GM21619 (cell line): ENCODE measurements at regions not wholly inside any gene's neighbourhood (a gene's known extent, or its start where the extent isn't known, plus 50 kb on each side); places are given as distances from the start of the nearest gene placed in this dataset.

Experiments
- ATAC-seq: cut with Tn5 transposase; IDR thresholded peaks from one replicate; pipeline ENCODE4 v1.9.1; 2021; ENCODE audit not compliant: unreplicated experiment

GRCh38 chr13:39159846-39160370 lies 121.7 kb downstream of the NHLRC3 start:
- ATAC-seq, result no peak

GRCh38 chr13:39167018-39167417 lies 128.8 kb downstream of the NHLRC3 start:
- no peak for ATAC-seq

GRCh38 chr13:39170711-39171110 lies 132.5 kb downstream of the NHLRC3 start:
- ATAC-seq, result no peak

- ATAC-seq, result no peak
Observed at GRCh38 chr13:39185326-39185725, 147.1 kb downstream of the NHLRC3 start.

- no peak for ATAC-seq
Observed at GRCh38 chr13:39186205-39186875, 148.1 kb downstream of the NHLRC3 start.

- no peak for ATAC-seq
Observed at GRCh38 chr13:39189778-39190177, 151.5 kb downstream of the NHLRC3 start.

- peak; percentile 86 for ATAC-seq
Observed at GRCh38 chr13:39196965-39197646, 158.8 kb downstream of the NHLRC3 start.

- ATAC-seq, result peak; percentile 17
Observed at GRCh38 chr13:39197647-39198007, 159.4 kb downstream of the NHLRC3 start.

GRCh38 chr13:39200249-39200910 lies 162.1 kb downstream of the NHLRC3 start:
- ATAC-seq, result no peak

GRCh38 chr13:39201180-39201579 lies 162.9 kb downstream of the NHLRC3 start:
- ATAC-seq, result no peak

- ATAC-seq, result no peak
Observed at GRCh38 chr13:39202746-39203145, 164.5 kb downstream of the NHLRC3 start.

GRCh38 chr13:39208636-39209035 lies 170.4 kb downstream of the NHLRC3 start:
- ATAC-seq, result no peak

- ATAC-seq, result no peak
Observed at GRCh38 chr13:39209731-39210531, 171.7 kb downstream of the NHLRC3 start.

- no peak for ATAC-seq
Observed at GRCh38 chr13:39210961-39211534, 172.8 kb downstream of the NHLRC3 start.

- no peak for ATAC-seq
Observed at GRCh38 chr13:39215971-39216370, 177.7 kb downstream of the NHLRC3 start.

- ATAC-seq, result no peak
Observed at GRCh38 chr13:39217471-39217870, 179.2 kb downstream of the NHLRC3 start.

GRCh38 chr13:39224671-39225240 lies 186.5 kb downstream of the NHLRC3 start:
- no peak for ATAC-seq

GRCh38 chr13:39225860-39226259 lies 187.6 kb downstream of the NHLRC3 start:
- ATAC-seq, result no peak

GRCh38 chr13:39226359-39226758 lies 188.1 kb downstream of the NHLRC3 start:
- ATAC-seq, result no peak

- no peak for ATAC-seq
Observed at GRCh38 chr13:39232401-39232980, 194.2 kb downstream of the NHLRC3 start.
